ENCODE measurements at regions not wholly inside any gene's neighbourhood (a gene's known extent, or its start where the extent isn't known, plus 50 kb on each side); places are given as distances from the start of the nearest gene placed in this dataset.

- TF ChIP-seq CTCF (IDR thresholded peaks at IDR 0.05) (no peak), POLR2AphosphoS5 (IDR thresholded peaks at IDR 0.05) (no peak)
These were observed 196.7 kb downstream of the FOXO1 start for GRCh38 chr13:40469581-40470310.
